Cardiac fibroblast (primary cell): ENCODE measurements at regions not wholly inside any gene's neighbourhood (a gene's known extent, or its start where the extent isn't known, plus 50 kb on each side); places are given as distances from the start of the nearest gene placed in this dataset.

ENCODE experiments used
- DNase-seq, 2 donors: peaks; one replicate each; pipeline versions ENCODE4 v3.0.0 to v3.0.0-alpha.2; 2010; ENCODE audit warnings: low read depth in 2 of 2
- H3K4me3 ChIP-seq, 2 donors: replicated peaks in 1 of 2; 1 replicate in 1 of 2; 2 replicates in 1 of 2; pipeline ENCODE4 v1.5.1; 2011; ENCODE audit warnings: low read depth in 2 of 2, low read length in 2 of 2, mild to moderate bottlenecking in 2 of 2, moderate library complexity in 1 of 2
- TF ChIP-seq, protein P1 (sequence below): IDR thresholded peaks from one replicate; pipeline ENCODE4 v1.5.1; 2011; ENCODE audit warnings: low read depth, mild to moderate bottlenecking, low read length, inconsistent platforms

DNA sequence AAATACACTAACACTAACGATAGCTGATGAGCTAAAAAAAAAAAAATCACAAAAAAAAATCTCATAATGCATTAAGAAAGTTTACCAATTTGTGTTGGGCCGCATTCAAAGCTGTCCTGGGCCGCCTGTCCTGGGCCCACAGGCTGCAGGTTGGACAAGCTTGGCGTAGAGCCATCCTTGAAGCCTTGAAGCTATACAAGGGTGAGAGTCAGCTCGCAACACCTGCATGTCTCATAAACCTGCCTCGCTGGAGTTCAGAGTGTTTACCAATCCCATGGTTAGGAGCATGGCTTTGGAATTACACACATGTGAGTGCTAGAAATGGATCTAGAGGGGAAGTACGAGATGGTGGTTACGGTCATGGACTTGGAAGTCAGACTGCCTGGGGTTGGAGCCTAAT is 453.7 kb downstream of the INSC start:
- no peak for DNase-seq
- H3K4me3 ChIP-seq = no peak overlapping the region
- TF ChIP-seq, protein P1, sequence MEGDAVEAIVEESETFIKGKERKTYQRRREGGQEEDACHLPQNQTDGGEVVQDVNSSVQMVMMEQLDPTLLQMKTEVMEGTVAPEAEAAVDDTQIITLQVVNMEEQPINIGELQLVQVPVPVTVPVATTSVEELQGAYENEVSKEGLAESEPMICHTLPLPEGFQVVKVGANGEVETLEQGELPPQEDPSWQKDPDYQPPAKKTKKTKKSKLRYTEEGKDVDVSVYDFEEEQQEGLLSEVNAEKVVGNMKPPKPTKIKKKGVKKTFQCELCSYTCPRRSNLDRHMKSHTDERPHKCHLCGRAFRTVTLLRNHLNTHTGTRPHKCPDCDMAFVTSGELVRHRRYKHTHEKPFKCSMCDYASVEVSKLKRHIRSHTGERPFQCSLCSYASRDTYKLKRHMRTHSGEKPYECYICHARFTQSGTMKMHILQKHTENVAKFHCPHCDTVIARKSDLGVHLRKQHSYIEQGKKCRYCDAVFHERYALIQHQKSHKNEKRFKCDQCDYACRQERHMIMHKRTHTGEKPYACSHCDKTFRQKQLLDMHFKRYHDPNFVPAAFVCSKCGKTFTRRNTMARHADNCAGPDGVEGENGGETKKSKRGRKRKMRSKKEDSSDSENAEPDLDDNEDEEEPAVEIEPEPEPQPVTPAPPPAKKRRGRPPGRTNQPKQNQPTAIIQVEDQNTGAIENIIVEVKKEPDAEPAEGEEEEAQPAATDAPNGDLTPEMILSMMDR = no peak

DNA sequence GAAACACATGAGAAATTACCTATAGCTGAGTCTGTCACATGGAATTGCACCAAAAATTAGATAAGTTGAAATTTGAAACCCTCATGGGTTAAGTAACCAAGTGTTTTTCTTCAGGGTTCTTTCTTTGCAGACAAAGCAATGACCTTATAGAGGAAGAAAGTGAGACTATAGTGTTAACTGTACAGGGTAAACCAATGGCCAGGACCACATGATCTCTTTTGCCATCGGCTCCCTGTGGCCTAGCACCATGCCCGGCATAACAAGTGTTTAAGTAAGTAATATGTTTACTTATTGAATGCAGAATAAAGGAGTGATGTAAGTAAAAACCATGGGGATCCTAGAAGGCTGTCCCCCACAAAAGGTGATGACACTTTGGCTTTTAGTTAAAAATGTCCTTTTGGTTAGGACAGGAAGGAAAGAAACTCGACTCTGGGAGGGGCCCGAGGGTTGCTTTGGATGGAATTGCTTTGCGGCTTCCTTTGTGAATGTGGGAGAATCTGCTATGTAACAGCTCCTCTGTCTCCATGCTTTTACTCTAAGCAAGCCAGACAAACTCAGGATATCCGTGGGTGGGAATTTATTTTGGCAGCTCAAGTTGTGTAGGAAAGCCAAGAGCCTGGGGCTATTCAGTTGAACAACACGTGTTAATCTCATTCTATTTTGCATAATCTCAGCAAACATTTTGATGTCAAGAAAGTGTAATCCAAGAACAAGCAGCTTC is 454.7 kb downstream of the INSC start:
- TF ChIP-seq, protein P1 = no peak
- H3K4me3 ChIP-seq = no peak overlapping the region
- peak in 1 of 2 donors; percentile 16 for DNase-seq

DNA sequence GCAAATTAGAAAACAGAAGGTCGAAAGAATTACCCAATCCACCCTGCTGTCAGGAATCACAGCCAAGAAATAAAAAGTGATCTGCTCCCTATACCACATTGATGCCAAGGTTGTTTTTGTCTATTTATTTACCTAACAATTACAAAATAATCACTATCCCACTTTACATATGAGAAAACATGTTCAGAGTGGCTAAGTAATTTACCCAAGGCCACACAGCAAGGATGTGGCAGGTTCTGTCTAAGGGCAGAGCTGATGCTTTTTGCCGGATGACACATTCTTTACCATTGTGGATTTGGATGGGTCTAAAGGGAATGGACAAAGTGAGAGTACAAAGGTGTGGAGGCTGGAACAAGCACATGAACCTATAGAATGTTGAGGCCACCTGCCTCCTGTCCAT is 460.7 kb downstream of the INSC start:
- TF ChIP-seq, protein P1 = no peak
- no peak overlapping the region for H3K4me3 ChIP-seq
- no peak for DNase-seq

DNA sequence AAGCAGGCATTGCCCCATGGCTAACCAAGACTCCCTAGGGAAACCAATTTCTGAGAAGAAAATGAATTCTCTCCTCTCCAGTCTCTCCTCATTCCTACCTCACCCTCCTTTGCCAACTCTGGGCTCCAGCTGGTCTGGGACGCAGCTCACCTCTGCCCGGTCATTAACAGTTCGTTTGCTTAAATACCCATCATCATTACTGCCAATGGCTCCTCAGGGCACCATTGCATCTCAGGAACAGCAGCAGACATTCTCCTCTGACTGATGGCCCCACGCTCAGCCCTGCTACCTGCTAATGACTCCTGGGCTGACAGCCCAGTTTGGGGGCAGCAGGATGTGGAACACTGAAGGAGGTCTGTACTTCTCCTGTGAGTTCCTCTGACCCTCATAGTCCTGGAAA is 462.0 kb downstream of the INSC start:
- TF ChIP-seq, protein P1 = no peak

DNA sequence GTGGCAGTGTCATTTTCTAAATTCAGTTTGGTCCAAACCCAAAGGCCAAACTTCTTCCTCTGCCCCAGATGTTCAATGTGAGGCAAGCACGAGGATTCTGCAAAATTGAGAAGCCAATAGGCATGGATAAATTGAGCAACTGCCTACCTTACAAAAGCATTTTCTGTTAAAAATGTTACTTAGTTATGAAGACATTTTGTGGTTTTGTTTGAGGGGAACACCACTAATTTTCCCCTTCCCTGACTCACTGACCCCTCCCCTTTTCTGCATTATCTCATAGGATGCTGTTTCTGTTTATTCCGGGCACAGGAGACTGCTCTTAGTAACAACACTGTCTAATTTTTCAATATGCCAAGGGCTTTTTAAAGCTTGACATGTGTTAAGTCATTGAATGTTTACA is 462.8 kb downstream of the INSC start:
- DNase-seq = no peak
- TF ChIP-seq, protein P1 = no peak
- H3K4me3 ChIP-seq = no peak overlapping the region

More for the DNA sequence above, 462.0 kb downstream of the INSC start:
- no peak for DNase-seq
- no peak overlapping the region for H3K4me3 ChIP-seq

DNA sequence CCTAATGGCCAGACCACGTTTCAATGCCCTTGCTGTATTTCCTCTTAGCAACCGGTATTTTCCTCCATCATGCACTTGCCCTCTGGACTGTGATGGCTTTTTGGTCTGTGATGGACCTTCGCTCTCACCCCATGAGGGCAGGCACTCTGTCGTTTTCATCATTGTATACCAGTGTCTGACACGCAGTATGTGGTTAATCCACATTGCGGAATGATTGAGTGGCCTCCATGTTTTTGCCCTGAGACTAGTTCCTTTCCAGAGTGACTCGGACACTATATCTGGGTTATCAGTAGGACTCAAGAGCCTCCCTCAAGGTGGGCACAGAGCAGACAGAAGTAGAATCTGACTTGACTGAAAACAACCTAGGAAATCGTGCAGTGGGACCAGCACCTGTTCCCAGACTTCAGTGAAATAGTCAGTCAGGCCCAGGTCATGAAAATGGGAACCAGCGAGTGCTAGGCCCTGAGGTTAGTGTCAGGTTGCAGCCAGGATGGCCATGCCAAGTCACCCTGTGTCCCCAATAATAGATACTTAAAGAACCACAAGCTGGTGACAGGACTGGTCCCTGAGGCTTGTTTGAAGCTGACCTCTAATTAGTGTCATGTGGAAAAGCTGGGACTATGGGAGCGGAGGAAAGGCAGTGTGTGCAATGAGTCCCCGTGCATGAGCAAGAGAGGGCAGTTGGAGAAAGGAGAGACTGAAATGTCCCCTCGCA is 464.7 kb downstream of the INSC start:
- TF ChIP-seq, protein P1 = no peak
- H3K4me3 ChIP-seq = no peak overlapping the region
- DNase-seq = no peak
